SK-N-SH (cell line): ENCODE measurements at regions not wholly inside any gene's neighbourhood (a gene's known extent, or its start where the extent isn't known, plus 50 kb on each side); places are given as distances from the start of the nearest gene placed in this dataset.

Experiments
- CTCF ChIA-PET: fragments of 300-600, 350-600 bp; formaldehyde crosslinking; extraction: SDS; loops from one replicate; lab custom pipeline; 2021; lab: Yijun Ruan, JAX
- POLR2A ChIA-PET: fragments of 350-600 bp; sonication (Branson Sonifier 250); formaldehyde crosslinking; extraction: SDS; loops from one replicate; lab custom pipeline; 2020; ENCODE audit warnings: antibody characterized with exemption, inconsistent platforms; lab: Yijun Ruan, JAX
- DNase-seq: peaks from one replicate; pipeline ENCODE4 v3.0.0; 2012
- H2AFZ ChIP-seq: fragments of 200-600 bp; sonication (generic); 2 replicates; pipeline ENCODE4 v1.8.1; 2016; ENCODE audit warnings: antibody characterized with exemption, mild to moderate bottlenecking, low read depth
- H3F3A ChIP-seq: fragments of 200-600 bp; sonication (generic); replicated peaks from 2 replicates; pipeline ENCODE3; 2016; ENCODE audit warnings: antibody characterized with exemption, mild to moderate bottlenecking; ENCODE audit not compliant: insufficient read depth
- H3K27ac ChIP-seq, 2 experiments: fragments of 200-500 bp in 1 of 2; fragments of 200-600 bp in 1 of 2; sonication (Bioruptor generic) in 1 of 2; sonication (generic), shearing (Covaris generic) in 1 of 2; 2 replicates each; pipeline versions ENCODE4 v1.5.1 to v1.6.1; 2014 to 2016; ENCODE audit warnings: low read depth in 2 of 2, inconsistent platforms in 1 of 2, low read length in 1 of 2, mild to moderate bottlenecking in 1 of 2, mixed read lengths in 1 of 2
- H3K27me3 ChIP-seq: fragments of 200-600 bp; sonication (generic), shearing (Covaris generic); 2 replicates; pipeline ENCODE4 v1.6.1; 2016; ENCODE audit warnings: mixed run types; ENCODE audit not compliant: insufficient read depth
- H3K36me3 ChIP-seq, 2 experiments: fragments of 200-500 bp in 1 of 2; fragments of 200-600 bp in 1 of 2; sonication (Bioruptor generic) in 1 of 2; sonication (generic) in 1 of 2; replicated peaks in 1 of 2; 2 replicates each; pipeline versions ENCODE3 to v1.5.1; 2014 to 2016; ENCODE audit warnings: low read length in 1 of 2, mild to moderate bottlenecking in 1 of 2; ENCODE audit not compliant: insufficient read depth in 2 of 2, control insufficient read depth in 1 of 2
- H3K4me1 ChIP-seq, 2 experiments: fragments of 200-500 bp in 1 of 2; fragments of 200-600 bp in 1 of 2; sonication (Bioruptor generic) in 1 of 2; sonication (generic), shearing (Covaris generic) in 1 of 2; 2 replicates each; pipeline versions ENCODE4 v1.5.1 to v1.6.1; 2014 to 2016; ENCODE audit warnings: low read depth in 1 of 2, low read length in 1 of 2, mixed run types in 1 of 2; ENCODE audit not compliant: insufficient read depth in 2 of 2, control insufficient read depth in 1 of 2
- H3K4me2 ChIP-seq: fragments of 200-600 bp; sonication (generic), shearing (Covaris generic); 2 replicates; pipeline ENCODE4 v1.6.1; 2017; ENCODE audit warnings: mixed run types
- H3K4me3 ChIP-seq, 2 experiments: fragments of 200-500 bp in 1 of 2; fragments of 200-600 bp in 1 of 2; sonication (Bioruptor generic) in 1 of 2; sonication (generic), shearing (Covaris generic) in 1 of 2; 2 replicates each; pipeline versions ENCODE4 v1.5.1 to v1.8.1; 2014 to 2016; ENCODE audit warnings: low read depth in 2 of 2, inconsistent platforms in 1 of 2, low read length in 1 of 2, mild to moderate bottlenecking in 1 of 2, mixed read lengths in 1 of 2, moderate library complexity in 1 of 2
- H3K79me2 ChIP-seq: fragments of 200-600 bp; sonication (generic); 2 replicates; pipeline ENCODE4 v1.8.1; 2017; ENCODE audit warnings: mild to moderate bottlenecking; ENCODE audit not compliant: insufficient read depth
- H3K9ac ChIP-seq: fragments of 200-600 bp; sonication (generic); 2 replicates; pipeline ENCODE4 v1.6.1; 2017; ENCODE audit warnings: mixed run types
- H3K9me2 ChIP-seq: fragments of 200-600 bp; sonication (generic); 2 replicates; pipeline ENCODE4 v1.6.1; 2017; ENCODE audit warnings: mixed run types
- H3K9me3 ChIP-seq: fragments of 200-600 bp; sonication (generic); 2 replicates; pipeline ENCODE4 v1.6.1; 2017; ENCODE audit warnings: mixed run types, mild to moderate bottlenecking, moderate library complexity
- H4K20me1 ChIP-seq: fragments of 200-600 bp; sonication (generic); 2 replicates; pipeline ENCODE4 v1.6.1; 2017; ENCODE audit warnings: mild to moderate bottlenecking, mixed run types; ENCODE audit not compliant: insufficient read depth
- CHD2 ChIP-seq: fragments of 150-350 bp; IDR thresholded peaks from 2 replicates; pipeline ENCODE4 v1.6.1; 2018; ENCODE audit warnings: low read length; ENCODE audit not compliant: partially characterized antibody
- EP300 ChIP-seq, 2 experiments: IDR thresholded peaks; 2 replicates each; pipeline versions ENCODE4 v1.4.0 to v1.6.1; 2012; ENCODE audit warnings: borderline replicate concordance in 1 of 2, low read depth in 1 of 2, low read length in 1 of 2
- FOXJ3 ChIP-seq: sonication (generic); formaldehyde crosslinking; IDR thresholded peaks from 2 replicates; pipeline ENCODE4 v1.5.1; 2020; ENCODE audit warnings: mild to moderate bottlenecking, missing genetic modification reagents
- FOXM1 ChIP-seq: IDR thresholded peaks from 2 replicates; pipeline ENCODE4 v1.4.0; 2012; ENCODE audit warnings: low read depth, mild to moderate bottlenecking
- GABPA ChIP-seq: IDR thresholded peaks from 2 replicates; pipeline ENCODE4 v1.4.0; 2012; ENCODE audit warnings: low read depth, mild to moderate bottlenecking
- GATA2 ChIP-seq: sonication (generic); formaldehyde crosslinking; IDR thresholded peaks from 2 replicates; pipeline ENCODE4 v1.5.0; 2020; ENCODE audit warnings: mild to moderate bottlenecking, missing genetic modification reagents
- MAX ChIP-seq: IDR thresholded peaks from 2 replicates; pipeline ENCODE4 v1.4.0; 2012; ENCODE audit warnings: low read depth
- MEF2A ChIP-seq: IDR thresholded peaks from 2 replicates; pipeline ENCODE4 v1.4.0; 2012; ENCODE audit warnings: low read depth, borderline replicate concordance
- NRF1 ChIP-seq: IDR thresholded peaks from 2 replicates; pipeline ENCODE4 v1.6.1; 2012; ENCODE audit warnings: low read depth, mild to moderate bottlenecking, low read length
- POLR2AphosphoS5 ChIP-seq: IDR thresholded peaks from 2 replicates; pipeline ENCODE4 v1.6.1; 2012; ENCODE audit warnings: low read depth, low read length
- RCOR1 ChIP-seq: fragments of 150-350 bp; IDR thresholded peaks from 2 replicates; pipeline ENCODE4 v1.6.1; 2017; ENCODE audit warnings: antibody characterized with exemption, low read length
- RFX5 ChIP-seq: IDR thresholded peaks from 2 replicates; pipeline ENCODE4 v1.6.1; 2012; ENCODE audit warnings: mild to moderate bottlenecking, improper control_type of control experiment, low read length
- SMC3 ChIP-seq: IDR thresholded peaks from 2 replicates; pipeline ENCODE4 v1.6.1; 2012; ENCODE audit warnings: low read depth, low read length, improper control_type of control experiment
- TAF1 ChIP-seq: IDR thresholded peaks from 2 replicates; pipeline ENCODE4 v1.6.1; 2012; ENCODE audit warnings: low read depth, mild to moderate bottlenecking, low read length, moderate library complexity, borderline replicate concordance
- USF1 ChIP-seq: IDR thresholded peaks from 2 replicates; pipeline ENCODE4 v1.4.0; 2012; ENCODE audit warnings: low read depth, borderline replicate concordance
- WGBS: methylation state at CpG from one replicate; pipeline ENCODE4 v1.1.6; 2017; ENCODE audit warnings: low lambda C conversion rate; 5-methylcytosine and 5-hydroxymethylcytosine counted together
- TF ChIP-seq, protein P1 (sequence below): IDR thresholded peaks from 2 replicates; pipeline ENCODE4 v1.6.1; 2012; ENCODE audit warnings: mild to moderate bottlenecking, low read depth, low read length, moderate library complexity
- TF ChIP-seq, protein P2 (sequence below): fragments of 150-350 bp; IDR thresholded peaks from 2 replicates; pipeline ENCODE4 v1.6.1; 2016; ENCODE audit warnings: mild to moderate bottlenecking, low read depth, low read length

DNA sequence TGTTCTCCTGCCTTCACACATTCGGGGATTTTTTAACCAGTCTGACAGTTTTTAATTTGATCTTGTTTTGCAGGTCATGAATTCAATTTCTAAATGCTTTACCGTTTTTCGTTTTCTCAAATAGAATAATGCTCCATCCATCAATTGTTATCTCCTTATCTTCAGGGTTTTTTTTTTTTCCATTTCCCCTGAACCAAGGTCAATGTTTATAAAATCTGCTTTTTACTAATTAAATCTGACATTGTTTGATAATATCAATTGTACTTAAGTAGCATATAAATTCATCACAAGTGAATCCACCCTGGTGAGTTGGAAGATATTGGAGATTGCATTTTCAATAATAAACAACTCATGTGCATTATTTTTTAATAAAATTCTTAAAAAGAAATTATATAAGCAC is 2004.6 kb upstream of the WWC1 start:
- no peak overlapping the region for H2AFZ ChIP-seq
- no peaks in the 10 kb centered on the region for H3K9me2 ChIP-seq
- H3K9me3 ChIP-seq: no peaks in the 10 kb centered on the region; the same call in 1 of the 2 replicates
- no peaks in the 10 kb centered on the region for H4K20me1 ChIP-seq
- no peak for DNase-seq
- H3K27me3 ChIP-seq: no peaks in the 10 kb centered on the region
- no peaks in the 10 kb centered on the region for H3K36me3 ChIP-seq
- H3F3A ChIP-seq: no peaks in the 10 kb centered on the region
- 6% methylated on average over 3 of the region's 3 CpGs for WGBS
- H3K4me2 ChIP-seq: no peak overlapping the region
- H3K27ac ChIP-seq: no peak overlapping the region
- CTCF ChIA-PET: no interaction called here
- no peaks in the 10 kb centered on the region; a peak in 1 of 4 replicates for H3K4me1 ChIP-seq
- no peak overlapping the region for H3K4me3 ChIP-seq
- no peaks in the 10 kb centered on the region for H3K79me2 ChIP-seq
- TF ChIP-seq FOXJ3 (no peak), USF1 (no peak), EP300 (IDR thresholded peaks at IDR 0.05; ENCODE audit: borderline replicate concordance in 1 of 2, low read depth in 1 of 2, low read length in 1 of 2) (peak in 1 of 2 experiments; percentile 77; a peak in 2 of 4 replicates), GATA2 (peak; percentile 83), POLR2AphosphoS5 (no peak)
- TF ChIP-seq, protein P1, sequence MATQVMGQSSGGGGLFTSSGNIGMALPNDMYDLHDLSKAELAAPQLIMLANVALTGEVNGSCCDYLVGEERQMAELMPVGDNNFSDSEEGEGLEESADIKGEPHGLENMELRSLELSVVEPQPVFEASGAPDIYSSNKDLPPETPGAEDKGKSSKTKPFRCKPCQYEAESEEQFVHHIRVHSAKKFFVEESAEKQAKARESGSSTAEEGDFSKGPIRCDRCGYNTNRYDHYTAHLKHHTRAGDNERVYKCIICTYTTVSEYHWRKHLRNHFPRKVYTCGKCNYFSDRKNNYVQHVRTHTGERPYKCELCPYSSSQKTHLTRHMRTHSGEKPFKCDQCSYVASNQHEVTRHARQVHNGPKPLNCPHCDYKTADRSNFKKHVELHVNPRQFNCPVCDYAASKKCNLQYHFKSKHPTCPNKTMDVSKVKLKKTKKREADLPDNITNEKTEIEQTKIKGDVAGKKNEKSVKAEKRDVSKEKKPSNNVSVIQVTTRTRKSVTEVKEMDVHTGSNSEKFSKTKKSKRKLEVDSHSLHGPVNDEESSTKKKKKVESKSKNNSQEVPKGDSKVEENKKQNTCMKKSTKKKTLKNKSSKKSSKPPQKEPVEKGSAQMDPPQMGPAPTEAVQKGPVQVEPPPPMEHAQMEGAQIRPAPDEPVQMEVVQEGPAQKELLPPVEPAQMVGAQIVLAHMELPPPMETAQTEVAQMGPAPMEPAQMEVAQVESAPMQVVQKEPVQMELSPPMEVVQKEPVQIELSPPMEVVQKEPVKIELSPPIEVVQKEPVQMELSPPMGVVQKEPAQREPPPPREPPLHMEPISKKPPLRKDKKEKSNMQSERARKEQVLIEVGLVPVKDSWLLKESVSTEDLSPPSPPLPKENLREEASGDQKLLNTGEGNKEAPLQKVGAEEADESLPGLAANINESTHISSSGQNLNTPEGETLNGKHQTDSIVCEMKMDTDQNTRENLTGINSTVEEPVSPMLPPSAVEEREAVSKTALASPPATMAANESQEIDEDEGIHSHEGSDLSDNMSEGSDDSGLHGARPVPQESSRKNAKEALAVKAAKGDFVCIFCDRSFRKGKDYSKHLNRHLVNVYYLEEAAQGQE: no peak
- TF ChIP-seq, protein P2, sequence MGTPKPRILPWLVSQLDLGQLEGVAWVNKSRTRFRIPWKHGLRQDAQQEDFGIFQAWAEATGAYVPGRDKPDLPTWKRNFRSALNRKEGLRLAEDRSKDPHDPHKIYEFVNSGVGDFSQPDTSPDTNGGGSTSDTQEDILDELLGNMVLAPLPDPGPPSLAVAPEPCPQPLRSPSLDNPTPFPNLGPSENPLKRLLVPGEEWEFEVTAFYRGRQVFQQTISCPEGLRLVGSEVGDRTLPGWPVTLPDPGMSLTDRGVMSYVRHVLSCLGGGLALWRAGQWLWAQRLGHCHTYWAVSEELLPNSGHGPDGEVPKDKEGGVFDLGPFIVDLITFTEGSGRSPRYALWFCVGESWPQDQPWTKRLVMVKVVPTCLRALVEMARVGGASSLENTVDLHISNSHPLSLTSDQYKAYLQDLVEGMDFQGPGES: no peak
- TF ChIP-seq, all 33 proteins: peak for 2
- no peak overlapping the region for H3K9ac ChIP-seq
- POLR2A ChIA-PET: no interaction called here

DNA sequence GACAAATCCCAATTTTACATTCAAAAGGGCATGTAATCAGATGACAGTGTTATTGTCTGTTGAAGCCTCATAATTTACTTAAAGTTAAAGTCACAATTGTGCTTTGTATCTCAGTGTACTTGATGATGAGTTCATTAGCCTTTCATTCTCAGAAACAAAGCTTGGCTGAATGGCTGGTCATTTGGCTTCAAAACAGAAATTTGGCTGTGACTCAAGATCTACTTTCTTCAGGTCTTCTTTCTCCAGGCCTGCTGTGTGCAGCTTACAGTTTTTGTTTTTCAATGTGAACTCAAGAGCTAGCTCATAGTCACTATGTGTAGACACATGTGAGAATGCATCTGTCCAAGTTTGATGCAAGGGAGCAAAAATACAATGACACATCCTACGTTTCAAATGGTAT is 2003.6 kb upstream of the WWC1 start:
- no peak overlapping the region for H3K27ac ChIP-seq
- no peaks in the 10 kb centered on the region; the same call in 1 of the 2 replicates for H3K9me3 ChIP-seq
- H3K4me2 ChIP-seq: no peak overlapping the region
- no peak overlapping the region for H2AFZ ChIP-seq
- H3K9me2 ChIP-seq: no peaks in the 10 kb centered on the region
- H3K27me3 ChIP-seq: no peaks in the 10 kb centered on the region
- DNase-seq: no peak
- no peaks in the 10 kb centered on the region for H4K20me1 ChIP-seq
- no peak overlapping the region for H3K4me3 ChIP-seq
- no peaks in the 10 kb centered on the region for H3K36me3 ChIP-seq
- 10% methylated on average over 1 of the region's 1 CpG for WGBS
- ChIA-PET CTCF (no interaction called here), POLR2A (no interaction called here)
- no peaks in the 10 kb centered on the region for H3K79me2 ChIP-seq
- H3F3A ChIP-seq: no peaks in the 10 kb centered on the region
- no peaks in the 10 kb centered on the region; a peak in 1 of 4 replicates for H3K4me1 ChIP-seq
- H3K9ac ChIP-seq: no peak overlapping the region
- TF ChIP-seq MEF2A: no peak
- no peak for TF ChIP-seq CHD2
- no peak for TF ChIP-seq POLR2AphosphoS5
- TF ChIP-seq FOXM1: no peak
- TF ChIP-seq RFX5: no peak
- TF ChIP-seq GATA2: no peak
- no peak for TF ChIP-seq EP300 (IDR thresholded peaks at IDR 0.05; ENCODE audit: borderline replicate concordance in 1 of 2, low read depth in 1 of 2, low read length in 1 of 2)
- no peak for TF ChIP-seq USF1
- no peak for TF ChIP-seq SMC3
- no peak for TF ChIP-seq RCOR1
- no peak for TF ChIP-seq GABPA
- TF ChIP-seq, protein P1: no peak
- no peak for TF ChIP-seq MAX
- no peak for TF ChIP-seq TAF1
- TF ChIP-seq NRF1: no peak
